GM21381 (cell line): ENCODE measurements at regions not wholly inside any gene's neighbourhood (a gene's known extent, or its start where the extent isn't known, plus 50 kb on each side); places are given as distances from the start of the nearest gene placed in this dataset.

ENCODE experiments used
- ATAC-seq: cut with Tn5 transposase; IDR thresholded peaks from one replicate; pipeline ENCODE4 v1.9.1; 2021; ENCODE audit warnings: mild to moderate bottlenecking, moderate library complexity; ENCODE audit not compliant: unreplicated experiment

DNA sequence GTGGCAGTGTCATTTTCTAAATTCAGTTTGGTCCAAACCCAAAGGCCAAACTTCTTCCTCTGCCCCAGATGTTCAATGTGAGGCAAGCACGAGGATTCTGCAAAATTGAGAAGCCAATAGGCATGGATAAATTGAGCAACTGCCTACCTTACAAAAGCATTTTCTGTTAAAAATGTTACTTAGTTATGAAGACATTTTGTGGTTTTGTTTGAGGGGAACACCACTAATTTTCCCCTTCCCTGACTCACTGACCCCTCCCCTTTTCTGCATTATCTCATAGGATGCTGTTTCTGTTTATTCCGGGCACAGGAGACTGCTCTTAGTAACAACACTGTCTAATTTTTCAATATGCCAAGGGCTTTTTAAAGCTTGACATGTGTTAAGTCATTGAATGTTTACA lies 462.8 kb downstream of the INSC start:
- ATAC-seq: no peak

- no peak for ATAC-seq
Observed at GRCh38 chr11:15579287-15580001, 464.7 kb downstream of the INSC start.

- ATAC-seq: no peak
Observed at GRCh38 chr11:15580056-15580774, 465.5 kb downstream of the INSC start.

DNA sequence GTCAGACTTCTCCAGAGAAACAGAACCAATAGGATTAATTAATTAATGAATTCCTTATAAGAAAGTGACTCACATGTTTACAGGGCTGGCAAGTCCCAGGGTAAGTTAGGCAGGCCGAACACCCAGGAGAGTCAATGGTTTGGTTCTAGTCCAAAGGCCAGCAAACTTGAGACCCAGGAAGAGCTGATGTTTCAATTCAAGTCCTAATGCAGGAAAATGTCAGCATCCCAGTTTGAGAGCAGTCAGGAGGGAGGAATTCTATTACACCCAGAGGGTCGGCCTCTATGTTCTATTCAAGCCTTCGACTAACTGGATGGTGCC lies 466.0 kb downstream of the INSC start:
- no peak for ATAC-seq

- ATAC-seq: no peak
Observed at GRCh38 chr11:15584158-15584557, 469.4 kb downstream of the INSC start.

GRCh38 chr11:15585602-15586331 lies 471.0 kb downstream of the INSC start:
- ATAC-seq: no peak

GRCh38 chr11:15586741-15587473 lies 472.2 kb downstream of the INSC start:
- no peak for ATAC-seq

DNA sequence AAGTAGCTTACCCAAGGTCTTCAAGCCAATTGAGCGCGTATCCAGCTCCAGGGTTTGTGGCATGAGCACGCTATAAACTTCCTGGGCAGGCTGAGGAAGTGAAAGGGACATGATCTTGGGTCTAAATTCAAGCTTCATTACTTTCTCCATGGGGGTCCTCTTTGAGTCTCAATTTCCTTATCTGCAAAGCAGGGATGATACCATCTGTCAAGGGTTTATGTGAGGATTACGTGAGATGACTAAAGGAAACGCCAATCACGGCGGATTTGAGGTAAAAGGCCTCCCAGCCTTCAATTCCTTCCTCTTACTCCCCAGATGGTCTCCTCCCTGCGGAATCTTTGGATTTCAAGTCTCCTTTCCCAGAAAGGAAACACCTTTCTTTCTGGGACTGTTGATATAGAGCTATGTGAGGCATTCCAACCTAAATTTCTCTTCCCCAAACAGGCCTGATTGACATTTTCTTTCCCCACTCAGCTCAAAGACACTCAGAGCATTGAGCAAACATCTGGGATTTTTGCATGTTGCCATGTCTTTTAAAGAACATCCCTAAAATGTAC lies 474.4 kb downstream of the INSC start:
- ATAC-seq: no peak

GRCh38 chr11:15590132-15590531 lies 475.4 kb downstream of the INSC start:
- no peak for ATAC-seq

DNA sequence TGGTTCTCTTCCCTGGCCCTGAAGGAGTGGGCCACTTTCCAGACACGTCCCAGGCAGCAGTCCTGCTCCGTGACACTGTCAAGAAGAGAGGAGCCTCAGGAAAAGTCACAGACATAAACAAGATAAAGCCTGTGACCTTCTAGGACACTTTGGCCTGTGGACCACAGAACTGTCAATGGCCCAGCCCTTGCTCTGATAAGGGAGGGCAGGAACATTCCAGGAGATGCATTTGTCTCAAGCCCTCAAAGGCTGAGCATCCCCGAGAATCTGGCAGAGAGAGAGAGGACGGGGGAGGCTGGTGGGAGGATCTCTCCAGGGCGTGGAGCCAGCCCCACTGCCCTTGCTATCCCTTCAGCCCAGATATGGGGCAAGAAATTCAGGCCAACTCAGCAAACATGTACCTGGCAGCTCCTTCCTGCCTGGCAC lies 476.4 kb downstream of the INSC start:
- ATAC-seq: no peak

DNA sequence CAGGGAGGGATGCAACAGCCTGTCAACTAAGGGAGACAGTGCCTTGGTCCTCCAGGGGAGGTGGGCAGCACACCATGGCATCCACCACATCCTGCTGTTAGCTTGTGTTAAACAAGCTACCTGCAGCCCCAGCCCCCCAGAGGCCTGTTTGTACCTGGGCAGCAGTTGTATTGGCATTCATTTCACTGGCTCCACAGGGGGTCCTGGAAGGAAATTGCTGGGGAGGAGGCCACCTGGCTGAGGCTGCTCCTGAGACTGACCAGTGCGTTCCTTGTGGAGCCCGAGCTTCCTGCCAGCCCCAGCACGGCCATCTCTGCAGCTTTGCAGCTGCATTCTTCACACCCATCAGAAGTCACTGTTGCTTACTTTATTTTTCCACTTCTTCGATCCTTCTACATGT lies 479.9 kb downstream of the INSC start:
- no peak for ATAC-seq

DNA sequence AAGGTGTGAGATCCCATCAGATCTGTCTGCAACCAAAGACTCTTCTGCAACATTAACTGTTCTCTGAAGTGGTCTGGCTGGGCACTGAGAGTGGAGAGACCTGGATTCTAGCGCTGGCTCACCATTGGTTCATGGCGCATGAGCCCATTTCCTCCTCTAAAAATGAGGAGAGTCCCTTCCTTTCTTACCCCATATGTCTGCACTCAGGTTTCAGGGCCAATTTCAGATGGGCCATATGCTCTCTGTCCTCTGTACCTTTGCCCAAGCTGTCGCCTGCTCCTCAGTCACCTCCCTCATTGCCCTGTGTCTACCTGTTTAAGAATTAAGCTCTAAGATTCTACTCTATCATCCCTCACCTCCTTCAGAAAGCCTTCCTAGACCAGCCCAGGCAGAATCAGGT lies 484.7 kb downstream of the INSC start:
- ATAC-seq: no peak

DNA sequence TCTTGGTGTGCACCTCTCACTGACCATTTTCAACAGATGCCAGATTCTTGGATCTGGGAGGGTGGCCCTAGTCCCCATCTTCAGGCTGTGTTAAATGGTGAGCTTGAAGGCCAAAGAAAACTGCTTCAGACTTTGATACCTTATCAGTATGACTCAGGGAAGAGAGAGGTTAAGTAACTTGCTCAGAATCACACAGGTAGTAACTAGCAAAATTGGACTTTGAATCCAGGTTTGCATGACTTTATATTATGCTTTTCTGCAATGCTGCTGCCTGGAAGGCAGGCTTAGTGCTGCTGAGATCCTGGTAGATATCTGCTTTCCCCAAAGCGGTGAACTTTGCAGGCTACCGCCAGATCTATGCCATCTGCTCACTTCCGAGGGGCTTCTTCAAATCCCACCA lies 487.3 kb downstream of the INSC start:
- ATAC-seq: no peak

DNA sequence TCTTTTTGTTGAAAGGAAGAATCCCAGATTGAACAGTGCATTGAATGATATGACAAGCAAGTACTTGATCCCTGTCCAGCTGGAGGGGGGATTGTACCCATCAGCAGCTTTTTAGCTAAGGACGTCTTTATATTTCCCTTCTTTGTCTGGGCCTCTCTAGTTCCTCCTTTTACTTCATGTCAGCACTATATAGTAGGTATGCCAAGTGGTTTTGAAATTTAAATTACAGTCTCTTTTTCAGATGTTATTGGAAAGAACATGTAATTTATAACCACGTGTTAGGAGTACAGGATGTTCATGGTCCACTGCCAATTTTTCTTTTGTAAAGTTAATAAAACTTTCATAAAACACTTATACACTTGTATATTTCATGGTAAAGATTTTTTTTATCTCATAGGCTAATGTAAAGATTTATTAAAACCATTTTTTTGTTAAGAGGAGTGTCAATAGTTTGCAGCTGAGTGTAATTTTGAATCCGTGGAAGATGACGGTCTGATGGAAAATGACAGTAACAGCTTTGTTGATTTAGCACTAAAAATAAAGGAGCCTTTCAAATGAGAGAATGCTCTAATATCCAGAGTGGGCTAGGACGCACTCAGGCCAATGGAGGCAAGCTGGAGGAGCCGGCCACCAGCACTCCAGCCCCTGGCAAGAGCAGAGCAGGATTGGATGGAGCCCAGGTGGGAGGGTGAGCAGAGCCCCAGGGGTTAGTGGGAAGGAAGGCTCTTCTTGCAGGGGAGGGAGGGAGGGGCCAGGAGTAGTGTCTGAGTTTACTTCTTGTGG lies 488.3 kb downstream of the INSC start:
- no peak for ATAC-seq

GRCh38 chr11:15605094-15605493 lies 490.4 kb downstream of the INSC start:
- no peak for ATAC-seq

GRCh38 chr11:15607361-15608036 lies 492.8 kb downstream of the INSC start:
- ATAC-seq: no peak

GRCh38 chr11:15609445-15609844 lies 494.7 kb downstream of the INSC start:
- no peak for ATAC-seq

GRCh38 chr11:15610881-15611280 lies 496.2 kb downstream of the INSC start:
- no peak for ATAC-seq

- ATAC-seq: no peak
Observed at GRCh38 chr11:15613251-15613650, 498.5 kb downstream of the INSC start.

DNA sequence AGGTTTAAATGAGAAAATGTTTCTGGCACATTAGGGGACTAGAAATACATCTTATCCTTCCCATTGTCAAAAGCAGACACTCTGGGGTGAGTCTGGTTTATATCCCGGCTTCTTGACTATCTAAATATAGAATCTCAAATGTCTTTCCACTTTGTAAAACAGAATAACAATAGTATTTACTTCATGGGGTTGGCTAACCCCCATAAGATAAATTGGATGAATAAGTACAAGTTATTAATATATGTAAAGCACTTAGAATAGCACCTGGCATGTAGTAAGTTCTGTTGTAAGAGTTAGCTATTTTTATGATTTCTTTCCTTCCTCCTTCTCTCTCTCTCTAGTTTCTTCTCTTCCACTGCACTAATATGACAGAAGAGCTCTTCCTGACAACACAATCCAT lies 499.1 kb downstream of the INSC start:
- no peak for ATAC-seq
